NOMO-1 treated with DMSO at 0.1 percent for 48 hours (cell line): ENCODE measurements at regions not wholly inside any gene's neighbourhood (a gene's known extent, or its start where the extent isn't known, plus 50 kb on each side); places are given as distances from the start of the nearest gene placed in this dataset.
A peak's percentile ranks its signal among the peaks of the same experiment; 100 is the strongest.
"Not testable (repeated sequence)": the region's sequence is repeated elsewhere in the genome, so short reads cannot be mapped to it uniquely, and the experiment has no call there.

Experiments
- DNase-seq: peaks from one replicate; lab custom pipeline; 2025; ENCODE audit not compliant: unreplicated experiment; lab: John Stamatoyannopoulos, UW

DNA sequence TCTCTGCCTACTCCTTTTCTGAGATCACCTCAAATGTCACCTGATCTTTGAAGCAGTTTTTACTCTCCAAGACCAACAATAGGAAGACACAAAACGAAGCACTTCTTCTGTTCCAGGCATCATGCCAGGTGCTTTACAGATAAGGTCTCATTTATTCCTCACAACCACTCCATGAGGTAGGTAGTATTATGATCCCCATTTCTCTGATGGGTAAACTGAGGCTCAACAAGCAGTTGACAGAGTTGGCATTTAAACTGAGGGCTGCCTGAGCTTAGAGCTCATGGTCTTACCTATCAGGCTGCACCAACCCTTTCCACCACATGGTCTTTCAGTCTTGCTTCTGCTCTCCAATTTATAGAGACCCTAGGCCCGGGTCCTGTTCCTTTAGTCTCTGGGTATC, 147.2 kb upstream of the JUN start:
- DNase-seq = no peak

DNA sequence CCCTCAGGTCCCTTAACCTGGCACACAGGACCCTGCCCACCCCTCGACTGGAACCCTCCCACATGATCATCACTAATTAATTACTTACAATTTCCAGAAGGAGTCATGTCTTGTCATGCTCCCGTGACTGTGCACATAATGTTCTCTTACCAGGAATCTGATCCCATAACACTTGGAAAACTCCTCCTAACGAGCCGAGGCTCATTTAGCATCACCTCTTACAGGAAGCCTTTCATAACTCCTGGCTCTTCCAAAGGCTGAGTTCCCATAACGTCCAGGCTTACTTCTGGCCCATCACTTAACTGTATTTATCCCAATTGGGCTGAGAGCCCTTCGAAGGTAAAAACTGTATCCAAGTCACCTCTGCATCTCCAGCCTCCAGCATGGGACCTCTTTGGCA, 147.9 kb upstream of the JUN start:
- no peak for DNase-seq

DNA sequence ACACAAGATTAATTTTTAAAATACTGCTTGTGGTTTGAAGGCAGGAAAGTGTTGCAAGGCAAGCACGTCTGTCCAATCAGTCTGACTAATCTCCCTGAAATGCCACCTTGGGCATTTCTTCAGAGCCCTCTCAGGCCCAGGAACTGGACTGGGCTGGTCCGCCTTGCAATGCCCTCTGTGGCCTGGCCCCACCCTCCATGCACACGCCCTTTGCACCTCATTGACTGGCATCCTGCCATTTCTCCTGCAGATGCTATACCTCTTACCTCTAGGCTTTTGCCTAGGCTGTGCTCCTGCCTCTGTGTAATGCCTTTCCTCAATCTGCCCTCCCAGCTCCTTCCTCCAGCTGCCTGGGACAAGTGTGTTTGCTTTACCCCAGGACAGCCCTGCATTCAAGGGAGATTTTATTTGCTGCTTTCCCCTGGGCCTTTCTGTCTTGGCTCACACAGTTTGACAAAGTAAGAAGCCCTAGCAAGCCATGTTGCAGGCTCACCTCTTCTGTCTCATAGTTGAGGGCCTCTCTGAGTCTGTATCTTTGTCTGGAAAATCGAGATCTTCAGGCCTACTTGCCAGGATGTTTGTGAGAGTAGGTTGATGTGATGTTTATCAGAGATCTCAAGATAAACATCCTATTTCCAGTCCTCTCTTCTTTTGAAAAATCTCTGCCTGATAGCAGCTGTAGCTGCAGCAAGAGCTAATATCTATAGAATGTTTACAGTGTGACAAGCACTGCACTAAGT, 149.2 kb upstream of the JUN start:
- peak; percentile 75 for DNase-seq

DNA sequence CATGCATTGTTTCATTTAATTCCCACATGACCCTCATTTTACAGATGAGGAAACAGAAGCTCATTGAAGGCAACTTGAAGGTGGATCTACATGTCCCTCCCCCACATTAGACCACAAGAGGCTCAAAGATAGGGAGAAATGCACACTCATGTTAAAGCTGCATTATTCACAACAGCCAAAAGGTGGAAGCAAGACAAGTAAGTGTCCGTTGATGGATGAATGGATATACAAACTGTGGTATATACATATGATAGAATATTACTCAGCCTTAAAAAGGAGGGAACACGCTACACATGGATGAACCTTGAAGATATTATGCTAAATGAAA, 149.7 kb upstream of the JUN start:
- no peak for DNase-seq

DNA sequence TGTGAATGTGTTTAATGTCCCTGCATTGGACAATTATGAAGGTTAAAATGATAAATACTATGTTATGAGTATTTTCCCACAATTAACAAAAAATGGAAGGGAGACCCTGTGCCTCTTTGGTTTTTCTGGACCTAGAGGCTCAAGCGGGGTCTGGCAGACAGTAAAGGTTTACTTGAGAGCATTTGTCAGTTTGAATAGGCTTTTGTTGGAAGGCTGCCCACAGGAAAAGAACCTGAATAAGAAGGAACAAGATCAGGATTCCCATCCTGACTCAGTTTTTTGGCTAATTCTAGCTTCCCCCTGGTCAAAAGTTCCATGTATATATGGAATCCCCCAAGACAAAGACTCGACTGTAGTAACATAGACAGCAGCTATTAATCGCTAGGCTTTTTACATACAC, 150.9 kb upstream of the JUN start:
- DNase-seq = no peak

DNA sequence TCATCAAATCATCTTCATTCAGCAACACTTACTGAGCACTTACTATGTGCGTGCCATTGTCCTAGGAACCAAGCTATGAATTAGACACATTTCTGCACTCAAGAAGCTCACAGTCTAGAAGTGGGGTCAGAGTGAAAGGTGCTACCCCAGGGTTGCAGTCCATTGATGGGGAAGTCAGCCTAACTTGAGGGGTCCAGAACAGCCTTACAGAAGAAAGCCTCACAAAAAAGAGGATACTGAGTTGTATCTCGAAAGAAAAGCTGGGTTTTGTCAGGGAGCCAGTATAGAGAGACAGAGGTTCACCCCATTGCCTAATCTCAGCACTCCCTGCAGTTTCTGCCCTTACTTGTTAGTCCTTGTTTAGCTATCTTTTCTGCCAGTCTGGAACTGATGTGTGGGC, 153.1 kb upstream of the JUN start:
- no peak for DNase-seq

DNA sequence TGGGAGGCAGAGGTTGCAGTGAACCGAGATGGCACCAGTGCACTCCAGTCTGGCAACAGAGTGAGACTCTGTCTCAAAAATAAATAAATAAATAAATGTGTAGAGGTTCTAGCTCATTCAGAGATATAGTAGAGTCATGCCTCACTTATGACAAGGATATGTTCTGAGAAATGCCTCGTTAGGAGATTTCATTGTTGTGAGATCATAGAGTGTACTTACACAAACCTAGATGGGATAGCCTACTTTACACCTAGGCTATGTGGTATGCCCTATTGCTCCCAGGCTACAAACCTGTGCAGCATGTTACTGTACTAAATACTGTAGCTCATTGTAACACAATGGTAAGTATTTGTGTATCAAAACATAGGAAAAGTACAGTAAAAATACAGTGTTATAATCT, 155.3 kb upstream of the JUN start:
- DNase-seq = no peak

DNA sequence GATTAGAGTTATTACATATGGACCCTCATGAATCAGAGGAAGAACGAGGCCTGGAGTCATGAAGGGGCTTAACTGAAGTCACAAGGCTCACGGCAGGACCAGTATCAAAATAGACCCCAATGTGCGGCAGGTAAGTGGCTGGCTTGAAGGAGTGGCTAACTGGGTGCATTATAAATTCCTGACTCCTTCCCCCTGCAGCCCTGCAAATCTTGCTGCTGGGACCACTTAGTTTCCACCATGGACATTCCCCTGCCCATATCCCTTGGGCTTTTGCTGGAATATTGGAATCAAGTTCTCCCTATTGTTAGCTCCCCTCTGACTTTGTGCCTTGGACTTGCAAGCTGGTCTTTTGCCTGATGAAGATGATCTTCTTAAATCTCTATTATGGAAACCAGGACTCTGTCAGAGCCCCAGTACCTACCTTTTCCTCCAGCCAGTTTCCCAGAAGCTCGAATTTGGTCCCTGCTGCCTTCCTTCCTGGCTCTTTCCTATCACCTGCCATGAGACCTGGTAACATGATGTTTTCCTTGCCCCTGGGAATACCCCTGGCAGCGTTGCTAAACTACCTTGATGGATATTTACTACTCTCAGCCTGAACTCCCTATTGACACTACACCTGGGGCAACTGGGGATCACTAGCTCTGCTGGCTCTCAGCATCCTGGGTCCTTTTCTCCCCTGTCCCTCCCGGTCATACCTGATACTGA, 156.0 kb upstream of the JUN start:
- DNase-seq = no peak

DNA sequence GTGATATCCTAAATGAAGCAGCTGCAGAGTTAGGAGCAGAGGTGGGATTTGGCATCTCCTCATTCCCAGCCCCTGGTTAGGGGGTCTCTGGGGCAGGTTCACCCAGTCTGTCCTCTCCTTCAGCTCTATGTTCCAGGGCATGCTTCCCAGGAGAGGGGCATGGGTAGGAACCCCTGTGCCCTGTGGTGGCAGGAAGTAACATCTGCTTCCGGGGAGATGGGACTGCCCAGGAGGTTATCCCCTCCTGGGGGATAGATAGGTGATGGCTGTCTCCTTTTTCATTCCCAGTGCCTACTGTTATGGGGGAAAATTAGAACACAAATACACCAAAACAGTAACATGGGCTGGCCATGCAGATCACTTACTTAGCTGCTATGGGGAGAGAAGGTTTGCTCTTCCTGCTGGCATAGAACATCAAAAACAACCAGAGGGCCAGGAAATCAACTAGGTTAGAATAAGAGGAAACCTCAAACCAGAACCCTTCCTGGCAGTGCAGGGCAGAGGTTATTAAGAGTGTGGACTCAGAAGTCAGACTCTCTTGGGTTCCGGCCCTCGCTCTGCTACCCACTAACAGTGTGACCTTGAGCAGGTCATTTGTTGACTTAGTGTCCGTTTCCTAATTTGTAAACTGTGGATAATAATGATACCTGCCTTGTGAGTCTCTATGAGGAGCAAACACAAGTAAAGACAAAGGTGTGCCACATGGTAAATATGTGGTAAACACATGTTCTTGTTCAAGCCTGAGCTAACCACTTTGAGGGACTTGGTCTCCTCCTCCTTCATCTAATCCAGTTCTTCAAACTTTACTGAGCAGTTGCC, 157.8 kb upstream of the JUN start:
- DNase-seq = no peak

DNA sequence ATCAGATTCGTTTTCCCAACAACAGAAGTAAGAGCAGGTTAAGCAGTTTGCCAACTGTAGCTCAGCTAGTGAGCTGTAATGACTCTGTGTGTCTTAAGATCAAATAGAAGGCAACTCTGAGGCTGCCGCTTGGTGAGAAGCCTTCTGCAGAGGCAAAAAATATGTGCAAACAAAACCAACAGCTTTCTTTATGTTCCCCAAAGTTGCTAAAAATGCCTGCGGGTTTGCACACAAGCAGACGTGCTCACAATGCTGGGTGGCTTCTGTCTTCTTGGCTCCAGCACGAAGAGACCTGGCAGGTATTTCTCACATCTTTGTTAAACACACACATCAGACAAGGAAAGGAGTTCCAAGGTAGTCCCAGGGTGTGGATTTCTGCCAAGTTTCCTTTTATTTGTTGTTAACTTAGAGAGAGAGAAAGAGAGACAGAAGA, 158.9 kb upstream of the JUN start:
- no peak for DNase-seq

DNA sequence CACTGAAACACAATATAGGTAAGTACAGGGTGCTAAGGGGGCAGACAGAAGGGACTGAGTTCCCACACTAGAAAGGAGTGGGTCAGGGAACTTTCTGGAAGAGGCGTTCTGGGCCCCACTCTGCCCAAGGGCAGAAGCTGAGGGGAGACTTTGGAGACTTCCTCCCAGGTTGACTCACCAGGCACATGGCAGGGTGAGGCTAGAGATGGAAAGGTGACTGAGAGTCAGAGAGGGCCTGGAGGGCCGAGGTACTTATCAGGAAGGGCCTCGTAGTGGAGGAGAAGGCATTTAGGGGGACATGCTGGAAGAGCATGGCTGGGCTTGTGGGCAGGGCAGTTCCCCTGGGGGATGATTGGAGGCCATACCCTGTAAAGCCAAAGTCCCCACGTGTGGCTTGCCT, 159.9 kb upstream of the JUN start:
- DNase-seq = no peak

DNA sequence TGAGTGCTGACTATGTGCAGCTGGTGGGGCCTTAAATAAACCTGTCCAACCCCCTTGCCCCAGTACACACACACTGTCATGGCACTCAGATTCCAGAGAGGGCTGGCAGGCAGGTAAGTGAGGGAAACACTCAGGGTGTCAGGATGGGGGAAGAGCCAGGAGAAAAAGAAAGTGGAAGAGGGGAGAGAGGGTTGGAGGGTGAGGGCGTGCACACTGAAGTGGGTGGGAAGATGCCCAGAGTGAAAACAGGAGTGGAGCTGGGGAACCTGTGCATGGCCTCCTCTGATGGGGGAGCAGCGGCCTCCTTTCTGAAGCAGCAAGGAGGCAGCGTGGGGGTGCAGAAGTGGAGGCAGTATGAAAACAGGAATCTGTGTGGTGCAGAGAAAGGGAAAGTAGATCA, 160.6 kb upstream of the JUN start:
- no peak for DNase-seq

DNA sequence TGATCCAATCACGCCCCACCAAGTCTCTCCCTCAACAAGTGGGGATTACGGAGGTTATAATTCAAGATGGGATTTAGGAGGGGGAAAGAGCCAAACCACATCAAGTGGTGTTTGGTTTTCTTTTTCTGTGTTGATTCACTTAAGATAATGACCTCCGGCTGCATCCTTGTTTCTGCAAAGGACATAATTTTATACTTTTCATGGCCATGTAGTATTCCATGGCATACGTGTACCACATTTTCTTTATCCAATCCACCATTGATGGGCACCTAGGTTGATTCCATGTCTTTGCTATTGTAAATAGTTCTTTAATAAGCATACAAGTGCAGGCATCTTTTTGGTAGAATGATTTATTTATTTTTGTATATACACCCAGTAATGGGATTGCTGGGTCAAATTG, 162.5 kb upstream of the JUN start:
- DNase-seq = no peak

DNA sequence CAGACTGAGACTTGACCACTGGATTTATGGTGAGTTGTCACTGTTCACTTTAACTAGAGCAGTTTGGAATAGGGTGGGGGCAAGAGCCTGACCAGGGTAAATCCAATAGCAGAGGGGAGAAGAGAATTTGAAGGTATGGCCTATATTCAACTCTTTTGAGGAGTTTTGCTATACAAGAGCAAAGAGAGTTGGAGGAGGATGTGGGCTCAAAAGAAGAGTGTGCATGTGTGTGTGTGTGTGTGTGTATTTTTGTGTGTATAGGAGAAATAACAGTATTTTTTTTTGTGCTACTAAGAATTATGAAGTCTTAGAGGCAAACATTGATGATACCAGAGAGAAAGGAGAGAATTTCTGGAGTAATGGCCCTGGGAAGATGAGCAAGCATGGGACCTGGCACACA, 164.8 kb upstream of the JUN start:
- no peak for DNase-seq

DNA sequence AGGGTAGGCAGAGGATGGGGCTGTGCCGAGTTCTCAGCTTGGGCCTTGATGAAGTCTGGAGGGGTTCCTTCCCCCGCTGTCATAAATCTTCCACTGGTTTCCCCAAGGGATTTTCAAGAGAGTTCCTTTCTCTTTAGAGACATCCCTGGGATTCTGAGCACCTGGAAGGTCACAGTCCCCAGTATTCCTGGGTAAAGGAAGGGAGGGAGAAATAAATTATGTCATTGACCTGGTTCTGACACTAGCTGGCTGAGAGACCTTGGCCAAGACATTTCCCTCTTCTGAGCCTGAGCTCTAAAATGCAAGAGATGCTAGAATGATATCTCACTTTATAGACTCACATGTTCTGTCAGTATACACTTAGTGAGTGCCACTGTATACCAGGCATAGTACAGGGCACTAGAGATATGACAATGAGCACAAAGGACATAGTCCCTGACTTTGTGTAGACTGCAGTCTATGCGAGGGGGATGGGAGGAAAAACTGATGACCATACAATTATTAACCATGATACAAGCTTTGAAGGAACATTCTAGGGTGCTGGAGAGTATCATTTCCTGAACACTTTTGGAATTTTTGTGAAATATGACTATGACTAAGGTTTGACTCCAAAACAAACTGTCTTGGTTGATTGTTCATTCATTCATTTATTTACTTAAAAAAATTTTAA, 165.8 kb upstream of the JUN start:
- no peak for DNase-seq

DNA sequence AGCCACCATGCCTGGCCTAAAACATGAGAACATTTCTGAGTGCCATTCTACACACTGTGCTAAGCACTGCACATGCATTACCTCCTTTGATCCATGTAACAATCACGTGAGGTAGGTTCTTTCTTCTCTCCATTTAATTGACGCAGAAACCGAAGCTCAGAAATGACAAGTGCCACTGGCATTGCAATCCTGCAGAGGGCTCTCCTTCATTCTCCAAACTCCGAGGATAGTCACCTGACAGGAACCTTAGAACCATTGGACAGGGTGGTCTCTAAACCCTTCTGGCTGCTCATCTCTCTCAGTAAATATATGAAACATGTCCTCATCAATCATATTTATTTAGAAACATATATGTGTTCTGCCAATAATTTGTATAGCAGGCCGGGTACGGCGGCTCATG, 167.1 kb upstream of the JUN start:
- DNase-seq = no peak

DNA sequence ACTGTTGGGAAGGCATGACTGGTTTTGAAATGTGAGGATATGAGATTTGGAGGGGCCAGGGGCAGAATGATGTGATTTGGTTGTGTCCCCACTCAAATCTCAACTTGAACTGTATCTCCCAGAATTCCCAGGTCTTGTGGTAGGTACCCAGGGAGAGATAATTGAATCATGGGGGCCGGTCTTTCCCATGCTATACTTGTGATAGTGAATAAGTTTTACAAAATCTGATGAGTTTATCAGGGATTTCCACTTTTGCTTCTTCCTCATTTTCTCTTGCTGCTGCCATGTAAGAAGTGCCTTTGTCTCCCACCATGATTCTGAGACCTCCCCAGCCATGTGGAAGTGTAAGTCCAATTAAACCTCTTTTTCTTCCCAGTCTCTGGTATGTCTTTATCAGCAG, 170.1 kb upstream of the JUN start:
- not testable (repeated sequence) for DNase-seq

DNA sequence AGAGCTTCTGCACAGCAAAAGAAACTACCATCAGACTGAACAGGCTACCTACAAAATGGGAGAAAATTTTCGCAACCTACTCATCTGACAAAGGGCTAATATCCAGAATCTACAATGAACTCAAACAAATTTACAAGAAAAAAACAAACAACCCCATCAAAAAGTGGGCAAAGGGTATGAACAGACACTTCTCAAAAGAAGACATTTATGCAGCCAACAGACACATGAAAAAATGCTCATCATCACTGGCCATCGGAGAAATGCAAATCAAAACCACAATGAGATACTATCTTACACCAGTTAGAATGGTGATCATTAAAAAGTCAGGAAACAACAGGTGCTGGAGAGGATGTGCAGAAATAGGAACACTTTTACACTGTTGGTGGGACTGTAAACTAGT, 179.4 kb upstream of the JUN start:
- not testable (repeated sequence) for DNase-seq

DNA sequence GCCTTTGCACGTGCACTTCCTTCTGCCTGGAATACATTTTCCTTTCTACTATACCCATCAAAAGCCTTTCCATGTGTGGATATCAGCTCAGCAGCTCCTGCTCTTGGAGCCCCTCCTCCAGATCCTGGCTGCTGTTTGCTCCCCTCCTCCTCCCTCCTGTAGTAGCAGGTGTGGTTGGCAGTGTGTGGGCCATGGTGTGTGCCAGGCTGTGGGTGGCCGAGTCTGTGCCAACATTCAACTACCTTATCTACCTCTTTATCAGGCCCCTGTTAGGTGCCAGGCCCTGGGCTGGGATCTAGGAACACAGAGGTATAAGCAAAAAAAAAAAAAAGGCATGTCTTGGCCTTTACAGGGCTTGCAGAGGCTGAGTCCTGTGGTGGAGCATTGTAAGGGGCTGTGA, 180.6 kb upstream of the JUN start:
- no peak for DNase-seq

DNA sequence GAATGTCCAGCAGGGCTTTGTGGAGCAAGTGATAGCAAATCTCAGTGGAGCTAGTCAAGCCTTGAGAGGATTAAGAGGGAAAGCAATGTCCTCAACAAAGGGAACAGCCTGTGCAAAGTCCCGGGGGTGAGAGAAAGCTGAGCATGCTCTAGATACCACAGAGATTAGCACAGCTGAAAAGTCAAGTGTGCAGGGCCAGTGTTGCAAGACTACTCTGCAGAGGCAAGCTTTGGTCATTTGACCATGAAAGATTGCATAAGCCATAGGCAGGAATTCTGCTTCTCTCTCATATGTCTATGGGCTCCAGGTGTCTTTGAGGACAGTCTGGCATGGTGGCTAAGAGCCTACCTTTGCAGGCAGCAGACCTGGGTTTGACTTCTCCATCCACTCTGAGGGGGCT, 181.0 kb upstream of the JUN start:
- DNase-seq = peak; percentile 11

DNA sequence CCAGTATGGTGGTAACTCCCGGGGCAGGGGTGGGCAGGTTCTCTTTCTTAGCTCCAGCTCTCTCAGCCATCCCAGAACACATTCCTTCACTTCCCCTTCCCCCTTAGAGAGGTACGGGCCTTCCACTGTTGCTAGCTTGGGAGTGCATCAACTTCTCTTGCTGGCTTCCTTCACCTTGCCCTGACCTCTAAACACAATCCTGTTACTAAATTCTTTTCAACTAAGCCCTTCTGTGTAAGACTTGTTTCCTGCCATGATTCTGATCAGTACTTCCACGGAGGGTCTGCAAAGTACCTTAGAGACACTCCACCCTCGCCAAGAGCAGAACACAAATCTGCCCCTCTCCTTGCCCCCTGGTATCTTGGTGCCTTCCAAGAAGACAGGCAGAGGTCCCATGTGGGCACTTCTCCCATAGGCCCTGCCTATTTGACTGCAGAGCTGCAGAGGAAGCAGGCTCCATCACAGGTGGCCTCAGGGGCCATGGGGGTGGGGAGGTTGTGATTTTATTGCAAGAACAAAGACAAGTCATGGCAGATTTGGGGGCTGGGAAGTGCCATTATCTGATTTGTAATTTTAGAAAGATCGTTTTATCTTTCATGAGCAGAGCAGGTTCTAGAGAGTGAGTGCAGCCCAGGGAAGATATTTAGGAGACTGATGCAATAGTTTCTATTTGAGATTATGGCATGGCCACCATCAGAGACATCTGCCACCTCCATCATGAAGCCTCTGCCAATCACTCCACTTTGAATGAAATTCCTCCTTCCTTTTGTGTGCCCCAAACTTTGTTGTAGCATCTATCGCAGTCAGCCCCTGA, 182.5 kb upstream of the JUN start:
- no peak for DNase-seq
